Astrocyte (in vitro differentiated cells and primary cell): ENCODE measurements at regions not wholly inside any gene's neighbourhood (a gene's known extent, or its start where the extent isn't known, plus 50 kb on each side); places are given as distances from the start of the nearest gene placed in this dataset.

ENCODE experiments used
- DNase-seq: peaks from one replicate; pipeline ENCODE4 v3.0.0-alpha.2; 2010; ENCODE audit warnings: low read depth
- FAIRE-seq: peaks from 2 replicates; lab custom pipeline; 2011; peaks lifted over from hg19 to GRCh38; lab: Jason Lieb, UNC
- H2AFZ ChIP-seq: 2 replicates; pipeline ENCODE4 v1.6.0; 2012; ENCODE audit warnings: low read depth, low read length, inconsistent platforms
- H3K27ac ChIP-seq: 2 replicates; pipeline ENCODE4 v1.5.1; 2011; ENCODE audit warnings: low read depth, low read length, inconsistent platforms
- H3K27me3 ChIP-seq: 2 replicates; pipeline ENCODE4 v1.6.0; 2011; ENCODE audit warnings: low read length, inconsistent platforms; ENCODE audit not compliant: insufficient read depth
- H3K36me3 ChIP-seq: 2 replicates; pipeline ENCODE4 v1.5.1; 2011; ENCODE audit warnings: low read length, inconsistent platforms; ENCODE audit not compliant: insufficient read depth
- H3K4me1 ChIP-seq: 2 replicates; pipeline ENCODE4 v1.5.1; 2011; ENCODE audit warnings: low read length, inconsistent platforms; ENCODE audit not compliant: insufficient read depth
- H3K4me2 ChIP-seq: 2 replicates; pipeline ENCODE4 v1.6.0; 2012; ENCODE audit warnings: low read length, inconsistent platforms
- H3K4me3 ChIP-seq: 2 replicates; pipeline ENCODE4 v1.5.1; 2011; ENCODE audit warnings: low read depth, mild to moderate bottlenecking, low read length, inconsistent platforms; ENCODE audit not compliant: insufficient read depth
- H3K79me2 ChIP-seq: 2 replicates; pipeline ENCODE4 v1.6.0; 2012; ENCODE audit warnings: mild to moderate bottlenecking, low read length, inconsistent platforms; ENCODE audit not compliant: insufficient read depth
- H3K9ac ChIP-seq: 2 replicates; pipeline ENCODE4 v1.6.0; 2012; ENCODE audit warnings: mild to moderate bottlenecking, low read length, inconsistent platforms
- H3K9me3 ChIP-seq: 2 replicates; pipeline ENCODE4 v1.5.1; 2012; ENCODE audit warnings: low read depth, mild to moderate bottlenecking, low read length, inconsistent platforms; ENCODE audit not compliant: insufficient read depth
- H4K20me1 ChIP-seq: 2 replicates; pipeline ENCODE4 v1.6.0; 2012; ENCODE audit warnings: low read length, inconsistent platforms; ENCODE audit not compliant: insufficient read depth
- H3K27ac Mint-ChIP-seq: one replicate; pipeline ENCODE4 v1.8.0; 2021; ENCODE audit warnings: mild to moderate bottlenecking, mixed read lengths; ENCODE audit not compliant: unreplicated experiment
- H3K27me3 Mint-ChIP-seq: one replicate; pipeline ENCODE4 v1.8.0; 2021; ENCODE audit warnings: low read depth, mixed read lengths; ENCODE audit not compliant: unreplicated experiment
- H3K36me3 Mint-ChIP-seq: one replicate; pipeline ENCODE4 v1.8.0; 2021; ENCODE audit warnings: low read depth, mixed read lengths; ENCODE audit not compliant: unreplicated experiment
- H3K4me1 Mint-ChIP-seq: one replicate; pipeline ENCODE4 v1.8.0; 2021; ENCODE audit warnings: low read depth, mixed read lengths; ENCODE audit not compliant: unreplicated experiment
- H3K4me3 Mint-ChIP-seq: one replicate; pipeline ENCODE4 v1.8.0; 2021; ENCODE audit warnings: mild to moderate bottlenecking, moderate library complexity, mixed read lengths; ENCODE audit not compliant: unreplicated experiment
- H3K9me3 Mint-ChIP-seq: one replicate; pipeline ENCODE4 v1.8.0; 2021; ENCODE audit warnings: mild to moderate bottlenecking, mixed read lengths; ENCODE audit not compliant: unreplicated experiment
- CTCF ChIP-seq: IDR thresholded peaks from 2 replicates; pipeline ENCODE4 v1.5.1; 2011; ENCODE audit warnings: low read depth, mild to moderate bottlenecking, inconsistent platforms, low read length, moderate library complexity; ENCODE audit not compliant: insufficient read depth
- EZH2 ChIP-seq: IDR thresholded peaks from 2 replicates; pipeline ENCODE4 v1.6.1; 2012; ENCODE audit warnings: mild to moderate bottlenecking, low read length, inconsistent platforms; ENCODE audit not compliant: insufficient read depth

GRCh38 chr2:125095826-125096225 is 1070.7 kb downstream of the CNTNAP5 start:
- no peak for FAIRE-seq
- Mint-ChIP-seq H3K9me3 (no peaks in the 10 kb centered on the region), H3K27me3 (no peaks in the 10 kb centered on the region)

GRCh38 chr2:125106710-125107109 is 1081.6 kb downstream of the CNTNAP5 start:
- H3K27me3 ChIP-seq: no peaks in the 10 kb centered on the region
- Mint-ChIP-seq H3K4me3 (no peak overlapping the region), H3K27ac (no peak overlapping the region), H3K9me3 (no peaks in the 10 kb centered on the region), H3K36me3 (no peaks in the 10 kb centered on the region), H3K27me3 (no peaks in the 10 kb centered on the region), H3K4me1 (no peaks in the 10 kb centered on the region)
- H3K9ac ChIP-seq: no peak overlapping the region
- no peak overlapping the region for H3K4me3 ChIP-seq
- no peaks in the 10 kb centered on the region for H3K36me3 ChIP-seq
- H3K4me2 ChIP-seq: no peak overlapping the region
- H3K9me3 ChIP-seq: no peaks in the 10 kb centered on the region
- no peak for FAIRE-seq
- no peak for DNase-seq
- H3K27ac ChIP-seq: no peak overlapping the region
- TF ChIP-seq CTCF (no peak), EZH2 (no peak)
- H3K79me2 ChIP-seq: no peaks in the 10 kb centered on the region
- H3K4me1 ChIP-seq: no peaks in the 10 kb centered on the region
- no peak overlapping the region for H2AFZ ChIP-seq
- no peaks in the 10 kb centered on the region for H4K20me1 ChIP-seq

More at GRCh38 chr2:125095826-125096225, 1070.7 kb downstream of the CNTNAP5 start:
- Mint-ChIP-seq H3K4me3 (no peak overlapping the region), H3K27ac (no peak overlapping the region), H3K36me3 (no peaks in the 10 kb centered on the region), H3K4me1 (no peaks in the 10 kb centered on the region)
- Histone ChIP-seq H3K4me1 (no peaks in the 10 kb centered on the region), H4K20me1 (no peaks in the 10 kb centered on the region), H3K79me2 (no peaks in the 10 kb centered on the region), H3K4me3 (no peak overlapping the region), H3K36me3 (no peaks in the 10 kb centered on the region), H3K4me2 (no peak overlapping the region), H3K27ac (no peak overlapping the region), H2AFZ (no peak overlapping the region), H3K27me3 (no peaks in the 10 kb centered on the region), H3K9ac (no peak overlapping the region), H3K9me3 (no peaks in the 10 kb centered on the region)
- DNase-seq: no peak
- no peak for TF ChIP-seq EZH2
- no peak for TF ChIP-seq CTCF

- H3K27me3 Mint-ChIP-seq: no peaks in the 10 kb centered on the region
- DNase-seq (no peak), FAIRE-seq (no peak)
- H3K27ac ChIP-seq: no peak overlapping the region
- H3K36me3 Mint-ChIP-seq: no peaks in the 10 kb centered on the region
- H3K9ac ChIP-seq: no peak overlapping the region
- no peaks in the 10 kb centered on the region for H3K9me3 Mint-ChIP-seq
- H3K9me3 ChIP-seq: no peaks in the 10 kb centered on the region
- no peak overlapping the region for H3K27ac Mint-ChIP-seq
- H4K20me1 ChIP-seq: no peaks in the 10 kb centered on the region
- H3K36me3 ChIP-seq: no peaks in the 10 kb centered on the region
- H3K4me3 Mint-ChIP-seq: no peak overlapping the region
- no peaks in the 10 kb centered on the region for H3K4me1 Mint-ChIP-seq
- TF ChIP-seq CTCF (no peak), EZH2 (no peak)
- no peak overlapping the region for H2AFZ ChIP-seq
- H3K4me2 ChIP-seq: no peak overlapping the region
- no peaks in the 10 kb centered on the region for H3K27me3 ChIP-seq
- H3K79me2 ChIP-seq: no peaks in the 10 kb centered on the region
- no peaks in the 10 kb centered on the region for H3K4me1 ChIP-seq
- no peak overlapping the region for H3K4me3 ChIP-seq
Measured at GRCh38 chr2:125107446-125107845, 1082.4 kb downstream of the CNTNAP5 start.
